M059J (cell line): ENCODE measurements at regions not wholly inside any gene's neighbourhood (a gene's known extent, or its start where the extent isn't known, plus 50 kb on each side); places are given as distances from the start of the nearest gene placed in this dataset.
"Not testable (repeated sequence)": the region's sequence is repeated elsewhere in the genome, so short reads cannot be mapped to it uniquely, and the experiment has no call there.

Source experiments
- DNase-seq: peaks from one replicate; pipeline ENCODE4 v3.0.0-alpha.2; 2012; ENCODE audit warnings: low read depth

GRCh38 chr4:158122501-158122900 lies 50.3 kb downstream of the GASK1B start:
- no peak for DNase-seq

DNA sequence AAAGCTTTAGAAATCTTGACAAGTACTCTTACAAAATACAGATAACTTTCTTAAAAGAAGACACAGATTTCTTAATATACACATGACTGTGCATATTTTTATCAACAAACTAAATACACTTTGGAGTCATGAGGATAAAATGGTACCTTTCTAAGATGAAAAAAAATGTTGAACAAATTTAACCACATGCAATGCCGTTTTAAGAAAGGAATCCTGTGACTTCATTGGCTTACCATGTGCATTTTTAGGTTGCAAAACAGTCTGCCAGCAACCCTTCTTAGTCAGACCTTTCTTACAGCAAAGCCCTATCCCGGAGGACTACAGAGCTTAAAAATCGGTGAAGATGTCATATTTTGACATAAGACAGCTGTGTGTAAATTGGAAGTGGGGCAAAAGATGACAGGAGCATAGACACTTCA lies 51.7 kb downstream of the GASK1B start:
- DNase-seq, result peak; percentile 78

- not testable (repeated sequence) for DNase-seq
These were observed 52.1 kb downstream of the GASK1B start for GRCh38 chr4:158120645-158121151.

- no peak for DNase-seq
These were observed 60.2 kb downstream of the GASK1B start for GRCh38 chr4:158112611-158113010.

DNA sequence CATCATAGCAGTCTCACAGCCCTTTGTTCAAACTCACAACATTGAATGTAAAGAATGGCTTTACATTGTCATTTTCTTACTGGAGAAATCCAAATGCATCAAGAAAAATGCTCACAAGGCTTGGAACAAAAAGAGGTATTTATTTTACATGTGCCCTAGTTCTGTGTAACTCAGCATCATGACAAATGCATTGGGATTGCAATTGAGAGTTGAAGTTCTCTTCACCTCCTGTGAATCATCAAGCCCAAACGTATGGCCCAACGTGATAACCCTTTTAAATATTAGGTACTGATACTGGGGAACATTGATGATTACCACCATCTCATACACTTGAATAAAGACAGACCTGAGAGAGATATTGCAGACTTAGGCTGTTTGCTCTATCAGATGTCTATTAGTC lies 61.6 kb downstream of the GASK1B start:
- DNase-seq, result no peak

DNA sequence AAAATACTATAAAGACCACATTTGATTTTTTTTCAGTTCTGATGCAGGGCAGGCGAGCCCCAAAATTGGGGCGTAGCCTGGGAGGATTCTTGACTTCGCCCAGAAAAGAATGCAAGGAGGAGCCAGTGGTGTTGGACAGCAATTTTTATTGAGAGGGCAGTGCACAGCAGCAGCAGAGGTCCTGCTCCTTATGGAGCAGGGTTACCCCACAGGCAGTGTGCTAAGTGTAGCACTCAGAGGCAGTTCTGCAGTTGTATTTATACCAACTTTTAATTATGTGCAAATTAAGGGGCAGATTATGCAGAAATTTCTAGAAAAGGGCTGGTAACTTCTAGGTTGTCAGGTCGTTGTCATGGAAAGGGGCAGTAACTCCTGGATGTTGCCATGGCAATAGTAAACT lies 69.9 kb downstream of the GASK1B start:
- DNase-seq, result no peak

DNA sequence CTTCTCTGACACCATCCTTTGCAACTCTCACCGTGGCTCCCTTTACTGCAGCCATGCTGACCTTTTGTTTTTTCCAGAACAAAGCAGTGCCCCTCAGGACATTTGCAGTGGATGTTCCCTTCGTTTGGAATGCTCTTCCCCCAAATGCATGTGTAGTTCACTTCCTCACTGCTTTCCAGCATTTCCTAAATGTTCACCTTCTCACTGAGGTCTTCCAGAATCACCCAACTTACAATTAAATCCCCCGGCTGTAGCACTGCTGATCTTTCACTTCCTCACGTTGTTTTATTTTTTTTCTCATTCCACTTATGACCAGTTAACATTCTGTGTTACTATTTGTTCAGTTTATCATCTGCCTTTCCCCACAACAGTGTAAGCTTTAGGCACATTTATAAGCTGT lies 73.1 kb downstream of the GASK1B start:
- DNase-seq, result no peak

- no peak for DNase-seq
These were observed 74.0 kb downstream of the GASK1B start for GRCh38 chr4:158098802-158099201.

GRCh38 chr4:158094413-158095134 lies 78.3 kb downstream of the GASK1B start:
- DNase-seq, result peak; percentile 89

DNA sequence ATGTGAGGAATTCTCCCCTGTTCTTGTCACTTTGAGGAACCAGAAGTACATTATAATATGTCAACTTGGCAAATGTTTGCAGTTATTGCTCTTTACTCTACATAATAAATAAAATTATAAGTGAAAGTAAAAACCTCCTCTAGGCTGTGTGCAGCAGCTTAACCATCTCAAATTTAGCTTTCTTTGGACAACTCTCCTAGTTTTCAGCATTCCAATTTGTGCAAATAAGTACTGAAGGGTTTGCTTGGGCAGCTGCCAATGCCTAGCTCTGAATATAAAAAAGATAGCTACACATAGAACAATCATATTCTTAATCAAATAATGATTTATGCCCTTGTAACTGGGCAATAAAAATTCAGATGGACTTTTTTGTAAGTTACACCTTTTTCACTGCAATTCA lies 82.5 kb downstream of the GASK1B start:
- peak; percentile 5 for DNase-seq

- DNase-seq, result not testable (repeated sequence)
These were observed 82.9 kb downstream of the GASK1B start for GRCh38 chr4:158089897-158090296.

GRCh38 chr4:158080354-158080753 lies 92.5 kb downstream of the GASK1B start:
- DNase-seq, result no peak

DNA sequence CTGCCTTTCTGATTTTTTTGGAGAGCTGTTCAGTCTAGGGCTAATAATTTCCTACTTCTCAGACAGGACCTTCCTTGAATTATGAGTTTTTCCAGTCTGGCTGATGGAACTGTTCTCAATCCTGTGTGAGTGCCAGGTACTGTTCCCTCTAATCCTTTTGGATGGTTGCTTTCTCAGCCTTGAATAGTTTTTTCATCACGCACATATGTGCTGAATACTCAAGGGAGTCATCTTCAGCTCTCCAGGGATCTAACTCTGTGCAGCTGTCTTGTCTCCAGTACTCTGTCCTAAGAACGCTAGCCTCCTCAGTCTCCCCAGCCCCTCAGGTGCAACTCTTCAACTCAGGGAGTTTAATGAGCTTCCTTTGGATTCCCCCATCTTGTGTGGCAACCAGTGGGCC lies 93.2 kb downstream of the GASK1B start:
- DNase-seq, result no peak

DNA sequence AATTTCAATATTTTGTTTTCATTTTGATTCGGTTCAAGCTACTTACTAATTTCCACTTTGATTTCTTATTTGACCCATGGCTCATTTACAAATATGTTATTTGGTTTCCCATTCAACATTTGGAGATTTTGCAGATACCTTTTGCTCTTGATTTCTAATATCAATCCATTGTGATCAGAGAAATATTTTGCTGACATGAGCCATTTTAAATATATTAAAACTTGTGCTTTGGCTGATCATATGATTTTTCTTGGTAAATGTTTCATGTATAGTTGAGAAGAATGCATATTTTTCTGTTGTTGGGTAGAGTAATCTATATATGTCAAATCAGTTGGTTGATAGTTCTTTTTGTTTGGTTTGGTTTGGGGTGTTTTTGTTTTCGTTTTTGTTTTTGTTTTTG lies 95.0 kb downstream of the GASK1B start:
- DNase-seq, result no peak

GRCh38 chr4:158074851-158075250 lies 98.0 kb downstream of the GASK1B start:
- DNase-seq, result no peak

DNA sequence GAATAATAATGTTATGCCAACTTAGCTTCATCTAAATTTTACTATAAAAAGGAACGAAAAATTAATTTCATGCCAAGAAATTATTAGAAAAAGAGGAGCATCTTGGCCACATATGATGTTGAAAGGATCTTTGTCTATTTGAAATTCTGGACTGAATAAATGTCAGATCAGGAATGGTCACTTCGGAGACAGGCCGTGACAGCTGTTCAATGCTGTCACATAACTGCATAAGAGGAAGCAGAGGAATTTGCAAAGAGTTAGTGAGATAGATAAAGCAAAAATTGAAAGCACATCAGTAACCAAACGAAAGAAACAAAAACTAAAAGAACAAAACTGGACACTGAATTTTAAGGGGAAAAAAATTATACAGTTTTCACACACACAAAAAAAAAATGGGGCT lies 100.9 kb downstream of the GASK1B start:
- DNase-seq, result no peak

DNA sequence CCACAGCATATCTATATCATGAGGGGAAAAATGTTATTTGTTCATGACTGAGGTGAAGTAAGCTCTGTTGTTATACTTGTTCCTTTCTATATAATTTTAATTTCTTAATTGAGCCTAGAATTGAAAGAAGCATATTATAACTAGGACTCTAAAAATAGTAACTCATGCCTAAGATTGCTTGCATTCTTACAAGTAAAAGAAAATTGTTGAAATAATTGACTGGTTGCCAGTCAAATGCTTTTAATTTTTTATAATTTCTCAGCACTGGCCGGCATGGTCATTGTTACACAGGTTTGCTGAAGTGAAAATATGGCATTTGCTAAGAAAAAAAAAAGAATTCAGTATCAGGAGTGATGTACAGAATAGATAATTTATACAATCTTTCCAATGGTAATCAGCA lies 104.8 kb downstream of the GASK1B start:
- no peak for DNase-seq

GRCh38 chr4:158067646-158068045 lies 105.2 kb downstream of the GASK1B start:
- DNase-seq, result no peak

- DNase-seq, result no peak
These were observed 107.2 kb downstream of the GASK1B start for GRCh38 chr4:158065603-158066002.

GRCh38 chr4:158065176-158065575 lies 107.6 kb downstream of the GASK1B start:
- DNase-seq, result peak; percentile 12

DNA sequence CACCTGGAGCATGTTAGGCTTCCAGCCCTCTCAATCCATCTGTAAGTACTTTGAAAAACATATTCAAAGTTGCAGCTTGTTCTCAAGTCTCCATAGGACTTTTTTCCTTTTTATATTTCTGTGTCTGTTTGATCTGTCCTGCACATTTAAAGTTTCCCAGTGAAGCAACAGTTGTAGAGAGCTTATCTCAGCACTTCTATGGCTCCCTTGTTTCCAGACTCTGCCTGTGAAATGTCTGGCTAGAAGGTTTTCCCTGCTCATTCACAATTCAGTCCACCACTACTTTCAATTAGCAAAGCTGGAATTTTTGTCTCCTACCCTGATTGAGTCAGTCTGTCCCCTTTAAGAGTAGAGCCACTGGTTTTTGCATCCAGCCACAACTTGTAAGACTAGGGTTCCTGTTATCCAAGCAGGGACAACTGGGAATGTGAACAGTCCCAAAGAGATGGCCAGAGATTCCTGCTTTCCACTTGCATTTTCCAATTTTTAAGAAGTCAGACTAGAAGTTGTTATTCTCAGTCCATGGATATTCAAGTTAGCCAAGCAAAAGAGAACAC lies 116.1 kb downstream of the GASK1B start:
- no peak for DNase-seq

GRCh38 chr4:158055668-158056067 lies 117.2 kb downstream of the GASK1B start:
- no peak for DNase-seq

DNA sequence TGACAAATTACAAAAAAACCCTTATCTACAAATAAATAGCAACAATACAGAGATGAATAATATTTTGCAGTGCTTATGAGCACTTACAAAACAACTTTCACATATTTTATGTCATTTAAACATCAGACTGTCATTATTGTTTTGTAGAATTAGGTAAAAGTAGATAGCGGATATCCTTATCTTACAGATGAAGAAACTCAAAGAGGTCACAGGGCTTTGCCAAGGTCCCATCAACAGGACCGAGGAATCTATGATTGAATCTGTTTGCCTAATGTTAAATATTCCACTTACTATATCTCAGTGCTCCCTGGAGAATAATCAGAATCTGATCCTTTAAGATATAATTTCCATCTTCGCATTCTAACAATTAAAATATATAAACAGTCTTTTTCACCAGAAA lies 119.0 kb downstream of the GASK1B start:
- no peak for DNase-seq

DNA sequence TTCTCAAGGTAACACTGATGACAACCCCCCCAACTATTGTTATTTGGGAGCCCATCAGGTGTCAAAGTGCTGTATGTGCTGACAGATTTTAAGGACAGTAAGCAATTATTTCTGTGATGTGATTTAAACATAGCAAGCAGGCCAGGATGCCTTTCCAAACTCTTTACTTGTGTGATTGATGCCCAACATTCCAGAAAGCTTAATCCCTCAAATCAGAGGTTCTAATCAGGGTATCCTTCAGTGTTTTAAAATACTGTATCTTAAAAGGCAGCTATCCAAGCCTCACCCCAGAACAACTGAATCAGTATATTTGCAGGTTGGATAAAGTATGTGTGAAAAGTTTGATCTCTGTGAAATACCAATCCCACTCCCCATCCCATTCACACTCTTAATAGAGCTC lies 119.7 kb downstream of the GASK1B start:
- peak; percentile 7 for DNase-seq
